ENCODE measurements at regions not wholly inside any gene's neighbourhood (a gene's known extent, or its start where the extent isn't known, plus 50 kb on each side); places are given as distances from the start of the nearest gene placed in this dataset.
"Not testable (repeated sequence)": the region's sequence is repeated elsewhere in the genome, so short reads cannot be mapped to it uniquely, and the experiment has no call there.

DNA sequence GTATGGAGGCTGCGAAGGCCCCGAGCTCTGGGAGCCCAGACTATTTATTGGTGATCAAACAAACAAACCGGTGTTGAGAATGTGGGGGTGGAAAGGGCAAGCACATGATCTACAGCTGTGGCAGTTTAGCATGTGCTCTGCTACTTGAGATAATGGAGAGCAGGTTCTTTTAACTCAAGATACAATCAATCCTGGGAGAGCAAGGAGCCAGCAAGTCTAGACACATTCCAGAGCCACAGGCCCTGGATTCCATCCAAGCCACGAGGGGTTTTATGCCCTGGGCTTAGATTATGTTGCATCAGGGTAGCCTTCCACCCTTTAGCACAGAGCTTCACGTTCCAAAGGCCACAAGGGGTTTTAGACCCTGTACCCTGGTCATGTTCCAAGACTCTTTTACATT is 355.9 kb upstream of the ARID1B start:
- TF ChIP-seq, protein P1, sequence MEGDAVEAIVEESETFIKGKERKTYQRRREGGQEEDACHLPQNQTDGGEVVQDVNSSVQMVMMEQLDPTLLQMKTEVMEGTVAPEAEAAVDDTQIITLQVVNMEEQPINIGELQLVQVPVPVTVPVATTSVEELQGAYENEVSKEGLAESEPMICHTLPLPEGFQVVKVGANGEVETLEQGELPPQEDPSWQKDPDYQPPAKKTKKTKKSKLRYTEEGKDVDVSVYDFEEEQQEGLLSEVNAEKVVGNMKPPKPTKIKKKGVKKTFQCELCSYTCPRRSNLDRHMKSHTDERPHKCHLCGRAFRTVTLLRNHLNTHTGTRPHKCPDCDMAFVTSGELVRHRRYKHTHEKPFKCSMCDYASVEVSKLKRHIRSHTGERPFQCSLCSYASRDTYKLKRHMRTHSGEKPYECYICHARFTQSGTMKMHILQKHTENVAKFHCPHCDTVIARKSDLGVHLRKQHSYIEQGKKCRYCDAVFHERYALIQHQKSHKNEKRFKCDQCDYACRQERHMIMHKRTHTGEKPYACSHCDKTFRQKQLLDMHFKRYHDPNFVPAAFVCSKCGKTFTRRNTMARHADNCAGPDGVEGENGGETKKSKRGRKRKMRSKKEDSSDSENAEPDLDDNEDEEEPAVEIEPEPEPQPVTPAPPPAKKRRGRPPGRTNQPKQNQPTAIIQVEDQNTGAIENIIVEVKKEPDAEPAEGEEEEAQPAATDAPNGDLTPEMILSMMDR (IDR thresholded peaks at IDR 0.05; ENCODE audit: low read depth, low read length): not testable (repeated sequence)
- TF ChIP-seq EZH2phosphoT487 (IDR thresholded peaks at IDR 0.05; ENCODE audit: low read depth): not testable (repeated sequence)
